ENCODE measurements at regions not wholly inside any gene's neighbourhood (a gene's known extent, or its start where the extent isn't known, plus 50 kb on each side); places are given as distances from the start of the nearest gene placed in this dataset.
"Not testable (repeated sequence)": the region's sequence is repeated elsewhere in the genome, so short reads cannot be mapped to it uniquely, and the experiment has no call there.

DNA sequence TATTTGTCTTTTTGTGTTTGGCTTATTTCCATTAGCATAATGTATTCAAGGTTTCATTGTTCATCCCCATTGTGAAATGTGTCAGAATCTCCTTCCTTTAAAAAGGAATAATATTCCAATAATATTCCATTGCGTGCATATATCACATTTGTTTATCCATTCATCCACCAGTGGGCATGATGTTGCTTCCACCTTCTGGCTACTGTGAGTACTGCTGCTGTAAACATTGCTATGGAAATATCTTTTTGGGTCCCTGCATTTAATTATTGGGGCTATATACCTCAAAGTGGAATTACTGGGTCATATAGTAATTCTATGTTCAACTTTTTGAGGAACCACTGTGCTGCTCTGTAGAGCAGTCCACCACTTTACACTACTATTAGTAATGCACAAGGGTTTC lies 123.1 kb downstream of the POTEG start:
- in situ Hi-C loops (cut with MboI; ENCODE audit: low pct_unique_long_range_greater_than_20kb, low sequenced_read_pairs); DNase-seq: not testable (repeated sequence)

- in situ Hi-C loops (cut with MboI; ENCODE audit: low pct_unique_long_range_greater_than_20kb, low sequenced_read_pairs); DNase-seq: not testable (repeated sequence)
Measured at GRCh38 chr14:19330678-19331077, 103.5 kb downstream of the POTEG start.

DNA sequence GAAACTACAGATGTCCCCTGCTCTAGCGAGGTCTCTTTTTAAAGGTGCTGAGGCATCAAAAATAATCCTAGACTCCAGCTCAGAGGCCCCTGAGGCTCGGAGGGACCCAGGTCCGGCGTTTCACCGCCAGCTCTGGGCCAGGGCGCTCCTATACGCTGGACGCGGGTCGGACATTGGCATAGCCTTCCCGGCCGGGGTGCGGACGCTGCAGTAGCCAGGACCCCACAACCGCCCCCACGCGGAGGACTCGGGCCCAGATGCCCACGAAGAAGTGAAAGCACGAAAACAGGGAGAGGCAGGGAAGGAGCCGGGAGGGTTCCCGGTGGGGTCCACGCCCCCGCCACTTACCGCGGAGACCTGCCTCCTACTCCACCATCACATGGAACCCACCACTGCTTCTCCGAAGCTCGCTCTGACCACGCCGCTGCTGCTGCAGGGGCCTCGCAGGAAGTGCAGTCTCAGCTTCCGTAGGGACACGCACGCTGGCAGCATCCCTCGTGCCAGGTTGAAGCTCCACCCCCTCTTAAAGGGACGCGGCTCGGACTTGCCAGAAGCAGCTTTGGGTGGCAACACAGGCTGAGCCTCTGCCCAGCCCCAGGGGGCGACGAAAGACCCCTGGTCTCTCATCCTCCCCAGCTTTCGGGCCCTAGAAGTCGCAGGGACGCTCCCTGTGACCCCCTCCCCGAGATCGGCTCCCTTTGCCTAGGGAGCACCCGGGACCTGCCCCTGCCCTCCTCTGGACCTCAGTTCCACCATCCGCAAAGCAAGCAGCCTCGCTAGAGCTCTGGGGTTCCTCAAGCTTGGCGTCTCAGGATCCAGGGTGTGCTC lies 96.7 kb downstream of the POTEG start:
- in situ Hi-C loops (cut with MboI; ENCODE audit: low pct_unique_long_range_greater_than_20kb, low sequenced_read_pairs): not testable (repeated sequence)

GRCh38 chr14:19338060-19338372 lies 96.1 kb downstream of the POTEG start:
- DNase-seq: not testable (repeated sequence)

More for the DNA sequence above, 96.7 kb downstream of the POTEG start:
- not testable (repeated sequence) for DNase-seq

GRCh38 chr14:19340976-19341375 lies 93.2 kb downstream of the POTEG start:
- DNase-seq; in situ Hi-C loops (cut with MboI; ENCODE audit: low pct_unique_long_range_greater_than_20kb, low sequenced_read_pairs): not testable (repeated sequence)

More at GRCh38 chr14:19338060-19338372, 96.1 kb downstream of the POTEG start:
- in situ Hi-C loops (cut with MboI; ENCODE audit: low pct_unique_long_range_greater_than_20kb, low sequenced_read_pairs): not testable (repeated sequence)

DNA sequence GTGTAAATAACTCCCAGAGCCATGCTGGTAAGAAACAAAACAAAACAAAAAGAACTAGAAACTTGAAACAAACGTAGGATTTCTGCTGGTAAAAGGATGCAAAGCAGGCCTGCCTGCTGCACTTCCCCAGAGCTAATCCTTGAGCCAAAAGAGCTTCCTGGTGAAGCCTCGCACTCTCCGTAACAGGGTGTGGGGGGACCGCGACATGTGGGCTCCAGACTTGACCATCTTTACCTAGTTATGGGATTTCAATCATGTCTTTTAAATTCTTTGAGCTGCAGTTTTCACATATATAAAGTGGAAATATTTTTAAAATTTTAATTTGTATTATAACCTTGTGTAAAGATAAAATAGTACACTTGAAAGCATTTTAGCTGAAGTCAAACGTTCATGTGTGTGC lies 92.5 kb downstream of the POTEG start:
- in situ Hi-C loops (cut with MboI; ENCODE audit: low pct_unique_long_range_greater_than_20kb, low sequenced_read_pairs); DNase-seq: not testable (repeated sequence)

DNA sequence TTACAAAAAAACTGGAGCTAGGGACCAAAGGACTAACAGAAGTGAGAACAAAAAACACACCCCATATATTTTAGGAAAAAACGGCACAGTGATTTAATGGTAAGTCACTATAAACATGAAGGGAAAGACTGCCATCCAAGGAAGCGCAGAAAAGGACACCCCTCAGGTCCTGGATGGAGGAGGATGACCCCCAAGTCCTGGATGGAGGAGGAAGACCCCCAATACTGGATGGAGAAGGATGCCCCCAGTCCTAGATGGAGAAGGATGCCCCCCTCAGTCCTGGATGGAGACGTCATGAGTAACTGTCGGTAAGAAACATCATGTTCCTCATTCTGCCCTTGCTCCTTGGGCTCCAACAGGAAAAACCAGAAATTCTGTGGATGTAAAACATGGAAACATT lies 89.9 kb downstream of the POTEG start:
- in situ Hi-C loops (cut with MboI; ENCODE audit: low pct_unique_long_range_greater_than_20kb, low sequenced_read_pairs); DNase-seq: not testable (repeated sequence)

DNA sequence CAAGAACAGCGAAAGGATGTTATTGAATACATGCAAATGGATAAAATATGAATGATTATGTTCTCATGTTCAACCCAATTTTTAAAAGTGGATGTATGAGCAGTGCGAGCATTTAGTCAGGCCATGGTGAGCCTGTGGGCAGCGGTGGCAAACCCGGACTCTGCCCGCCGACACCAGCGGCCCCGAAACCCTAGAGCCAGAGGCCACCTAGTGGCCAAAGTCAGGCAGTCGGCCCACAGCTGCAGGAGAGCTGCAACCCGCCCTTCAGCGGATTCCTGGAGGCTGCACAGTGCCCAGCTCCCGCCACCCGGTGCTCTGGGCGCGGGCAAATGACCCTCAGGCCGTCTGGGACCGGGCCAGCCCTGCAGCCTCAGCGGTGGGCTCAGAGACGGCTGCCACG lies 89.5 kb downstream of the POTEG start:
- in situ Hi-C loops (cut with MboI; ENCODE audit: low pct_unique_long_range_greater_than_20kb, low sequenced_read_pairs); DNase-seq: not testable (repeated sequence)

DNA sequence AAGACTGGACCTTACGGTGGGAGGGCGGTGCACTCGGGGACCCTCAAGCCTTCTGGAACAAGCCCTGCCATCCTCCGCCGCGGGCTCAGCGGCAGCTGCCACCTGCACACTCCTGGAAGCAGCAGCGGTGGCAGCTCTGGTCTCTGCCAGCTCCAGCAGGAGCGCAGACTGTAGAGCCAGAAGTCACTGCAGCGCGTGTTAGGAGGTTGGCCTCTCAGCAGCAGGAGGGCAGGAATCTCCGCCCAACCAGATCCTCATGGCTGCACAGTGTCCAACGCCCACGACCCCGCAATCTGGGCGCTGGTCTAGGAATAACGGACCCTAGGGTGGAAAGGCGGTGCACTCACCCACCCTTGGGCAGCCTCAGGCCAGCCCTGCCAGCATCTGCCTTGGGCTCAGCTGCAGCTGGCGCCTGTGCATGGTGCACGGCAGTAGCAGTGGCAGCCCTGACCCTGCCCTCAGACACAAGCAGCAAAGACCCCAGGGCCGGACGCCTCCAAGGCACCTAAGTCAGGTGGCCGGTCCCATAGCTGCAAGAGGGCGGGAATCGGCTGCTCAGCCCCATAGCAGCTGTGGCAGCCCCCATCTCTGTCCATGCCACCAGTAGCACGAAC lies 88.7 kb downstream of the POTEG start:
- in situ Hi-C loops (cut with MboI; ENCODE audit: low pct_unique_long_range_greater_than_20kb, low sequenced_read_pairs); DNase-seq: not testable (repeated sequence)

DNA sequence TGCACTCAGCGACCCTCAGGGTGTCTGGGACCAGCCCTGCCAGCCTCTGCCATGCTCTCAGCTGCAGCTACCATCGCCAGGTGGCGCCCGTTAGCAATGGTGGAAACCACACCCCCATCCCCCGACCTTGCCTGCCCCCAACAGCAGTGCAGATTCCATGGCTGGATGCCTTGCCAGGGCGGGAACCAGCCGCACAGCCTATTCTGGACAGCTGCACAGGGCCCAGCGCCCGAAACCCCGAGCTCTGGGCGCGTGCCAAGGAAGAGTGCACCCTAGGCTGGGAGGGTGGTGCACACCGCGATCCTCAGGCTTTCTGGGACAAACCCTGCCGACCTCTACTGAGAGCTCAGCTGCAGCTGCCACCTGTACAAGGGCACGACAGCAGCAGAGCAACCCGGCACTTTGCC lies 88.1 kb downstream of the POTEG start:
- in situ Hi-C loops (cut with MboI; ENCODE audit: low pct_unique_long_range_greater_than_20kb, low sequenced_read_pairs): not testable (repeated sequence)
- peak; percentile 41 for DNase-seq

DNA sequence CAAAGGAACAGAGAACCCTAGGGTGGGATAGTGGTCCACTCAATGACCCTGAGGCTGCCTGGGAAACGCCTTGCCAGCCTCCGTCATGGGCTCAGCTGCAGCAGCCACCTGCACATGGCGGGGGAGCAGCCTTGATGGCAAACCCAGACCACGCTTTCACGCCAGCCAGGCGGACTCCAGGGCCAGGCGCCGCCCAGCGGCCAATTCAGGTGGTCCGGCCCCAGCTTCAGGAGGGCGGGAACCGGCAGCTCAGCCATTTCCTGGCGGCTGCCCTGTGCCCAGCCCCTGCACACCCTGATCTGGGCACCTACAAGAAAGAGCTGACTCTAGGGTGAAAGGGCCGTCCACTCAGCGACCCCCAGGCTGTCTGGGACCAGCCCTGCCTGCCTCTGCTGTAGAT lies 87.5 kb downstream of the POTEG start:
- in situ Hi-C loops (cut with MboI; ENCODE audit: low pct_unique_long_range_greater_than_20kb, low sequenced_read_pairs); DNase-seq: not testable (repeated sequence)

DNA sequence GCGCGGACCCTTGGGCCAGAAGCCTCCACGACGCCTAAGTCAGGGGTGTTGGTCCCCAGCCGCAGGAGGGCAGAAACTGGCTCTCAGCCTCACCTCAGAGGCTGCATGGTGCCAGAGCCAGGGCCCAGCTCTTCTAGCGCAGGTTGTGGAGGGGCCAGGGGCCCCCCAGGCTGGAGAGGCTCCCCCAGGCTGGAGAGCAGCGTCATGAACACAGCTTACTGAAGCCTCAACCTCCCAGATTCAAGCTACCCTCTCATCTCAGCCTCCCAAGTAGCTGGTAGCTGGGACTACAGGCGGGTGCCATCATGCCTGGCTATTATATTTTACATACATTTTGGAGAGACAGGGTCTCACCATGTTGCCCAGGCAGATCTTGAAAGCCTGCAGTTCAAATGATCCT lies 87.0 kb downstream of the POTEG start:
- DNase-seq; in situ Hi-C loops (cut with MboI; ENCODE audit: low pct_unique_long_range_greater_than_20kb, low sequenced_read_pairs): not testable (repeated sequence)
